ENCODE measurements at regions not wholly inside any gene's neighbourhood (a gene's known extent, or its start where the extent isn't known, plus 50 kb on each side); places are given as distances from the start of the nearest gene placed in this dataset.

DNA sequence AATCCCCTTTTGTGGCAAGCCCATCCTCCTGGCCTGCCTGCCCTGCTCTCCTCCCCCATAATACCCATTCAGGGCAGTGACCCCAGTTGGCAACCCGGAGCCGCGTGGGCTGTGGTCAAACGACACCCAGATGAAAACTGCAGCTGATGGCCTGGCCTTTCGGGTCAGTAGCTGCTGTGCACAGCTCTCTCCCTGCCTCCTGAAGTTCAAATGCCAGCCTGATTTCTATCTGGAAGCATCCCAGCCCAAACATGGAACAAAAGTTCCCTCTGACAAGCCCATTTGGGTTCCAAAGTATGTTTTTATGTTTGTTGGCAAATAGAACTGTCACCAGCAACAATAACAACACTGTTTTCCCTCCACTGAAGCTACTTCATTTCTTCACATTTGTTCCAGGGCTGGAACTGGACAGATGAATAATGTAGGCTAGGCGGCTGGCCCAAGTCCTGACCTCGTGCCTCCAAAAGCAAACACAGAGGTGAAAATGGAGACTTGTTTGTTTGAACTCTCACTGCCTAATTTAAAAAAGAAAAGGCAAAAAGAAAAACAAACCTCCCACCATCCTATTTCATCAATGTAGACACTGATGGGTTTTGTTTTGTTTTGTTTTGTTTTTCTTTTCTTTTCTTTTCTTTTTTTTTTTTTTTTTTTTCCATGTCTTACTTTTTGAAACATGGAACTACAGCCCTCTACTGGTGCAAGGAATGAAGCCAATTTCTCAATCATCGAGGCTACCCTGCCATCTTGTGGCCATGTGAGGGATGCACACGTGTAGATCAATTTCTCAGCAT, 179.0 kb downstream of the ADSS2 start:
- intact Hi-C loops (cut with DNase I), result loop anchor here (10.0 kb wide), 1 partner anchor 928 kb away; no protein-coding TSS in a partner anchor
- H3K9me3 ChIP-seq, result no peaks in the 10 kb centered on the region
- no peak overlapping the region for H3K4me3 ChIP-seq
- TF ChIP-seq, protein P1, sequence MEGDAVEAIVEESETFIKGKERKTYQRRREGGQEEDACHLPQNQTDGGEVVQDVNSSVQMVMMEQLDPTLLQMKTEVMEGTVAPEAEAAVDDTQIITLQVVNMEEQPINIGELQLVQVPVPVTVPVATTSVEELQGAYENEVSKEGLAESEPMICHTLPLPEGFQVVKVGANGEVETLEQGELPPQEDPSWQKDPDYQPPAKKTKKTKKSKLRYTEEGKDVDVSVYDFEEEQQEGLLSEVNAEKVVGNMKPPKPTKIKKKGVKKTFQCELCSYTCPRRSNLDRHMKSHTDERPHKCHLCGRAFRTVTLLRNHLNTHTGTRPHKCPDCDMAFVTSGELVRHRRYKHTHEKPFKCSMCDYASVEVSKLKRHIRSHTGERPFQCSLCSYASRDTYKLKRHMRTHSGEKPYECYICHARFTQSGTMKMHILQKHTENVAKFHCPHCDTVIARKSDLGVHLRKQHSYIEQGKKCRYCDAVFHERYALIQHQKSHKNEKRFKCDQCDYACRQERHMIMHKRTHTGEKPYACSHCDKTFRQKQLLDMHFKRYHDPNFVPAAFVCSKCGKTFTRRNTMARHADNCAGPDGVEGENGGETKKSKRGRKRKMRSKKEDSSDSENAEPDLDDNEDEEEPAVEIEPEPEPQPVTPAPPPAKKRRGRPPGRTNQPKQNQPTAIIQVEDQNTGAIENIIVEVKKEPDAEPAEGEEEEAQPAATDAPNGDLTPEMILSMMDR (IDR thresholded peaks at IDR 0.05), result peak; percentile 96
- no peaks in the 10 kb centered on the region for H3K4me1 ChIP-seq
- H3K27ac ChIP-seq, result peak overlapping the region; percentile 31
- no peaks in the 10 kb centered on the region for H3K36me3 ChIP-seq
- H3K27me3 ChIP-seq, result no peaks in the 10 kb centered on the region
- DNase-seq (peak; percentile 63), ATAC-seq (peak; percentile 98)

DNA sequence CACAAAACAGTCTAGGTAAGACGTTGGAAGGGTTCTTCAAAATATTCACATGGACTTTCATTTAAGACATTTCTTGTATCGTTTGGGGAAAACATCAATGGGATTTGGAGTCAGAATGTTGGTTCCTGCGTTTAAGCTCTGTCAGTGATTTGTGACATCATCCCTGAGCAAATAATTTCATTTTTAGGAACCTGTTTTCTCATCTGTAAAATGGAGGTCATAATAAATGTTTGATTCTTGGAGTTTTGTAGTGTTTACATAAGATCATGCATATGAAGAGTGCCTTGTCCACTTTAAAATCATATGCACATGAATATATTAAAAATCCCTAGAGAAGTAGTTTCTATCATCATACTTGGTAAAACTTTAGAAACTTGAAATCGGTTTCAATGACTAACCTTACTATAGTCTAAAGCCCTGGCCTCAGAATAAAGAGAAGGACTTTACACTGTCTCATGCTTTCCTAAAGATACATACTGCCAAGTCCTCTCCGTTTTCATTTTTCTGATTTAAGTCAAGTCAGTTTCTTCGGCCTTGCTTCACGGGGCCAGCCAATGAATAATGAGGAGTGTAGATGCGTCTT, 178.4 kb downstream of the ADSS2 start:
- Histone ChIP-seq H3K9me3 (no peaks in the 10 kb centered on the region), H3K27ac (no peak overlapping the region), H3K27me3 (no peaks in the 10 kb centered on the region), H3K4me3 (no peak overlapping the region), H3K4me1 (no peaks in the 10 kb centered on the region), H3K36me3 (no peaks in the 10 kb centered on the region)
- DNase-seq (no peak), ATAC-seq (no peak)
- TF ChIP-seq, protein P1 (IDR thresholded peaks at IDR 0.05), result no peak
- intact Hi-C loops (cut with DNase I), result loop anchor here (10.0 kb wide), 1 partner anchor 929 kb away; no protein-coding TSS in a partner anchor

DNA sequence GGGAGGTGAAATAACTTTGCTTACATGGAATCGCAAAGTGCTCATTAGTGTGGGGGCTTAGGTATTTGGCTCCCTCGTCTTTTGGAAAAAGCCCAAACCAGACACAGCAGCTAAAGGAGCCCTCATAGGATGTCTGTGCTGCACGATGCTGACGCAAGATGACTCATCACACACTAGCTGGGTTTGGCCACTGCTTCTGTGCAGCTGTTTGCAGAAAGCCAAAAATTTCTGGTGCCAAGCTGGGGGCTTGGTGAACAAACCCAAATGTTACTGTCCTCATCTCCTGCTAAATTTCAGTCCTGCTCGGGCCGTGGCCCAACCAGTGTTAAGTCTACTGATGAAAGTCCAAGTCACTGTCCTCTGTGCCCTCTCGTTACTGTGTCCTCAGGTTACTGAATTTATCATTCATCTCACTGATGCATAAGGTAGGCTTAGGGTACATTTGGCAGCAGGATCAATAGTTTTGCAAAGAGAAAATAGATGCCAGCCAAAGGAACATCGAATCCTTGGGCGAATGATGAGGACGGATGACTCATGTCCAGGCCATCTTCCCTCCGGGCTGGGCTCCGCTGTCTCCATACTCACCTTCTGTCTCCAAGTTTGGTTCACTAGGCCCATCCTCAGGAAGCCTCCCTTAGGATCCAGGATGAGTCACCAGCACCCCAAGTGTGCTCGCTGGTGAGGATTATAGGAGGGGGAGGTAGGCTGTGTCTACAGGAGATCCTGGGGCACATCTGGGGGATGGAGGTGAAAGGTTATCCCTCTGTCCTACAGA, 177.7 kb downstream of the ADSS2 start:
- no peaks in the 10 kb centered on the region for H3K9me3 ChIP-seq
- H3K36me3 ChIP-seq, result no peaks in the 10 kb centered on the region
- no peak overlapping the region for H3K27ac ChIP-seq
- DNase-seq (peak; percentile 46), ATAC-seq (peak; percentile 38)
- no peak overlapping the region for H3K4me3 ChIP-seq
- intact Hi-C loops (cut with DNase I), result loop anchor here (10.0 kb wide), 1 partner anchor 929 kb away; no protein-coding TSS in a partner anchor
- H3K27me3 ChIP-seq, result no peaks in the 10 kb centered on the region
- H3K4me1 ChIP-seq, result no peaks in the 10 kb centered on the region
- TF ChIP-seq, protein P1 (IDR thresholded peaks at IDR 0.05), result no peak

DNA sequence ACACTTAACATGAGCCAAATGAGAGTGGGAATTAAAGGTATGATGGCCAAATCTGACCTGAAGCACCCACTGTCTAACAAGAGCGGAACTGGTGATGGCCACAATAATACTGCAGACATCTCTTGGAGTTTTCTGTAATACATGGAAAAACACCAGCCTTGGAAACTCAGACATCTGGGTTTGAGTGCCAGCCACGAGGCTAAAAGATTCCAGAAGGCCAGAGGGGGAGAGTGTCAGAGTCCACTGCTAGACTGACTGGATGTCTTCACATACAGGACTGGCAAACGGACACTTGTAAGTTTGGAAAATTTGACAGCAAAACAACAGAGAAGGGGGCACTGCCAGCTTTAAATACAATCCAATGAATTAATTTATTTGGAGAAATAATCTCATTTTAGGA, 175.1 kb downstream of the ADSS2 start:
- Histone ChIP-seq H3K27me3 (no peaks in the 10 kb centered on the region), H3K27ac (no peak overlapping the region), H3K4me1 (no peaks in the 10 kb centered on the region), H3K9me3 (no peaks in the 10 kb centered on the region), H3K4me3 (no peak overlapping the region), H3K36me3 (no peaks in the 10 kb centered on the region)
- TF ChIP-seq, protein P1 (IDR thresholded peaks at IDR 0.05), result no peak
- intact Hi-C loops (cut with DNase I), result loop anchor here (10.0 kb wide), 1 partner anchor 932 kb away; no protein-coding TSS in a partner anchor
- no peak for ATAC-seq
- DNase-seq, result no peak

DNA sequence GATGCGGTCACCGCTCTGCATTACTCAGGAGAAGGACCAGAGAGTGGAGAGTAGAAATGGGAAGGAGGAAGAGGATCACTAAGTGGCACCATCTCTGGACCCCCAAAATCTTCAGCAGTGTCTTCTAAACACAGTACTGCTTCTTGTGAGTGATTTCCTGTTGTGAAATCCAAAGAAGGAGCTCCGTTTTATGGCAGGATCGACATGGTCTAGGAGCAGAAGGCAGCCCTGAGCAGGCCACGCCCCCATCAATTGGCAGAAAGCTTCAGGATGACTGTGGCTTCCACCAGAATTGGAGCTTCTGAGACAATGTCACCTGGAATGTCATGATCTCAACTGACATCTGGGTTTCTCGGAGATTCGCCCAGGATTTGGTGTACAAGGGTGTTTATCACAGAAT, 171.5 kb downstream of the ADSS2 start:
- intact Hi-C loops (cut with DNase I), result no loop called here
- no peaks in the 10 kb centered on the region for H3K27me3 ChIP-seq
- peak; percentile 25 for DNase-seq
- ATAC-seq, result no peak
- TF ChIP-seq, protein P1 (IDR thresholded peaks at IDR 0.05), result no peak
- no peaks in the 10 kb centered on the region for H3K9me3 ChIP-seq
- H3K36me3 ChIP-seq, result no peaks in the 10 kb centered on the region
- no peaks in the 10 kb centered on the region for H3K4me1 ChIP-seq
- H3K4me3 ChIP-seq, result no peak overlapping the region
- no peak overlapping the region for H3K27ac ChIP-seq

All from upper lobe of right lung (tissue), 1 donor.